Caki2 (cell line): ENCODE measurements at regions not wholly inside any gene's neighbourhood (a gene's known extent, or its start where the extent isn't known, plus 50 kb on each side); places are given as distances from the start of the nearest gene placed in this dataset.

ENCODE experiments used
- DNase-seq: peaks from one replicate; pipeline ENCODE4 v3.0.0-alpha.2; 2015; ENCODE audit warnings: low read depth
- in situ Hi-C: cut with HindIII; loops from 2 replicates; pipeline ENCODE4 v1.10.0; 2016; ENCODE audit warnings: low sequenced_read_pairs, low pct_unique_long_range_greater_than_20kb, mixed read lengths

DNA sequence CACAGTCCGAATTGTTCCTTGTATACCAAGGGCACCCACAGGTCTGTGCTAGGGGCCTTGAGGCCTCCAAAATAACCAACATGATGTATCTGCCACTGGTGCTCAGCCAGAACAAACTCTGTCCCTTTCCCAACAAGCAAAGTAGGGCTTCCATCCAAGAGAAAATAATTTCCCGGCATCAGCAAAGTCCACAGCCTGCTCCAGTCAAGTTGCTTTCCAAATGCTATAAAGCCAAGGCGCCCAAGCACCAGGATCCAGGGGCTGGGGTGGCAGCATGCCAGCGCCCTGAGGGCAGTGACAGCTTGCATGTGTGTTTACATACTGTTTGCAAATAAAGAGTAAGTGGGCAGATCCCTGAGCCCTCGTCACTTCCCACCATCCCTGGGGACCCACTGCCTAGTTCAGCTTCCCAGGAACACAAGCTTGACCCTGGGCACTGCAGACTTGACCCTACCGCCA, 155.9 kb downstream of the ERCC6L2 start:
- DNase-seq, result no peak

GRCh38 chr9:96029722-96030530, 154.4 kb downstream of the ERCC6L2 start:
- no peak for DNase-seq
- in situ Hi-C loops, result no loop called here

More for the DNA sequence above, 155.9 kb downstream of the ERCC6L2 start:
- in situ Hi-C loops, result no loop called here

- in situ Hi-C loops, result no loop called here
Observed at GRCh38 chr9:96027251-96028131, 152.0 kb downstream of the ERCC6L2 start.

GRCh38 chr9:96026655-96027213, 151.2 kb downstream of the ERCC6L2 start:
- in situ Hi-C loops, result no loop called here
- DNase-seq, result no peak

More at GRCh38 chr9:96027251-96028131, 152.0 kb downstream of the ERCC6L2 start:
- DNase-seq, result no peak

- no peak for DNase-seq
- in situ Hi-C loops, result no loop called here
Observed at GRCh38 chr9:96025995-96026602, 150.6 kb downstream of the ERCC6L2 start.

GRCh38 chr9:96023486-96023885, 148.0 kb downstream of the ERCC6L2 start:
- in situ Hi-C loops, result no loop called here

DNA sequence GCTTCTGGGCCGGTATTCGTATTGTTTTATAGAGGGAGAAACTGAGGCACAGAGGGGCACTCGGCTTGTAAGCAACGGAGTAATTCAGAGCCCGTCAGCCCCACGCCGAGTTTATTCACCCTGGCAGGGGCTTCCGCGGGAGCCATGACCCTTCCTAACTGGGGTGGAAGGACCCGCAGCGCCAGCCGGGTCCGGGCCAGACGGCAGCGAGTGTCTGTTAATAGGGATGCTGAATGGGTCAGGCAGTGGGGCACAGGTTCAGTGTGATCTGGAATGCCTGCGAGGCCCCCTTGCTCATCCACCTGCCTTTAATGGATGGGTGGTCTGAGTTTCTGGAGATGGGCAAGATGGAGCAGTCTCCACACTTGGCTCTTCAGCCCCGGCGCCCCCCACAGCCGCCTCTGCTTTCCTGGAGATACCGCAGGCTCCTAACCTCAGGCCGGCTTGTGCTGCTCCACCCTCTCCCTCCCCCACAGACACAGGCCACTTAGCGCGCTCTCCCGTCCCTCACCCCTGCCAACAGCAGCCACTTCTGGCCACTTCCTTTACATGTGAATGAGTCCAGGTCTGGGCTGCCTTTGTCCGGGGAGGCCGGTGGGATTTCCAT, 147.1 kb downstream of the ERCC6L2 start:
- no peak for DNase-seq
- in situ Hi-C loops, result no loop called here

More at GRCh38 chr9:96023486-96023885, 148.0 kb downstream of the ERCC6L2 start:
- no peak for DNase-seq

- DNase-seq, result no peak
- in situ Hi-C loops, result no loop called here
Observed at GRCh38 chr9:96021551-96022444, 146.3 kb downstream of the ERCC6L2 start.

DNA sequence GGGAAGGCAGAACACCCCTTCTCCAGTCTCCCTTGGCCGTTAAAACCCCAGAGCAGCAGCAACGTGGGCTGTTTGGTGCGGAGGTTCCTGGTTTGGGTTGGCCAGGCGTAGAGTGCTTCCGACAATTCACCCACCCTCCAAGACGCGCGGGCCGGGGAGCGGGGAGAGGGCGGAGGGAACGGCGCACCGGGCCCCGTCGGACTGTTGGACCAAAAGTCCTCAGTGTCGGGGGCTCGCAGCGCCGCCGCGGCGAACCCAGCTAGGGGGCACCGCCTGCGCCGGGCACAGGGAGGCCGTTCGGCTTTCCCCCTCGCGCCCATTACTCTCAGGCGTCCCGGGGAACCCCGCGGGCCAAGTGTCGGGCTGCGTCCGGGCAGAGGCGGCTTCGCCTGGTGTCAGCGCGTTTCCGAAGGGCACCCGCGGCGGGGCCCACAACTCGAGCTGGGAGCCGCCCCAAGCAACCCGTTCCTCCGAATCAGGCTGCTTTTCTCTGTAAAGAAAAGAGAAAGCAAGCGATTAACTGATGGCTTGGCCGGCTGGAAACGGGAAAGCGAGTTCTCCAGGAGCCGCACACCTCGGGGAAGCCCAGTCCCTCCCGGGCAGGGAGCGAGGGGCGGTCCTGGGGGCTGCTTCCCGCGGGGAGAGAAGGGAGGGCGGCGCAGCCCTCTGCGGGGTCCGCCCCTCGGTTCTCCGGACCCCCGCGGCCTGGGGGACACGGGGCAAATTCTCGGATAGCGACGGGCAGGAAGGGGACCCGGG, 145.5 kb downstream of the ERCC6L2 start:
- no peak for DNase-seq
- in situ Hi-C loops, result no loop called here

- in situ Hi-C loops, result no loop called here
- no peak for DNase-seq
Observed at GRCh38 chr9:96020300-96020791, 144.9 kb downstream of the ERCC6L2 start.
